D341Med (cell line): ENCODE measurements at regions not wholly inside any gene's neighbourhood (a gene's known extent, or its start where the extent isn't known, plus 50 kb on each side); places are given as distances from the start of the nearest gene placed in this dataset.
"Not testable (repeated sequence)": the region's sequence is repeated elsewhere in the genome, so short reads cannot be mapped to it uniquely, and the experiment has no call there.

Experiments used
- DNase-seq: peaks from one replicate; pipeline ENCODE4 v3.0.0; 2012; ENCODE audit warnings: low spot score

DNA sequence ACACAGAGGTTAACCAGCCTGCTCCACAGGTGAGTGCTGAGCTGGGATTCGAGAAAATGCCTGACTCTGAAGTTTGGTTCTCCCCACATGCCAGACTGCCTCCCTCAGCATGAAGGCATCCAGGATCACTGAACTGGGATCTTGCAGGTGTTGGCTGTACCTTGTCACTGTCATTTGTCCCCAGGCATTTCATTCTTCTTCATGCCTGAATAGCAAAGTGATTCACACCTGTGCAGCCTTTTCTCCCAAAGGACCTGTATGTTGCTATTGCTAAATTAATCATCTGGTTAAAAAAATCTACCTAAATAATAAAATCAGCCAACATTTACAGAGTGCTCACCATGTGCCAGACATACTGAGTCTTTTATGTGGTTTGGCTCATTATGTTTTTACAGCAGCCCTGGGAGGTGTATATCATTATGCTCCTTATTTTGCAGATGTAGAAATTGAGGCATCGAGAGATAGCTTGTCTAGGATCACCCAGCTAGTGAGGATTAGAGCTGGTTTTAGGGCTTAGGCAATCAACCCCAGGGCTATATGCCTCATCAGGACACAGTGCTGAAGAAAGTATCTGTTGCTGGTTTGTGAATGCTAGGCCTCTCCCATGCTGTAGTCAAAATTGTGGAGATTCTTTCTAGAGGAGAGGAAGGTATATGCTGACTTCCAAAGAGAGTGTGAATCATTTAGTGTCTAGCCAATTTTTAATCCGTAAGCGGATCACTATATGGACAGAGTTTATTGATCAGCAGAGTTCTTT is 204.4 kb downstream of the HIPK3 start:
- no peak for DNase-seq

DNA sequence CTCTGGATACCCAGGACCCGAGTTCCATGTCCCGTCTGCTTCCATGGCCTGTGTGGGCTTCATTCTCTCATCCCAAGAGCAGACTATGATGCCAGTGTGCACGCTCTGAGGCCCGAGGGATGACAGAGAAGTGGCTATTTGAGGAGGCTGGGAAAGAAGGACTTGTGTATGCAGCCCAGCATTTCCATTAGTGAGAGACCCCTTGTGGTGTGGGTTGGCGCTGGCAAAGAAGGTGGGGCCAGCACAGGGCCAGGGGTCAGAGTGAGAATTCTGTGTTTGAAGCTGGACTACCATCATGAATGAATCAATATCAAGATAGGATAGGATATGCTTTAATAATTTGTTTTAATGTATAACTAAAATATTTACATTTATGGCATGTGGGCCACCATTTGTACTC is 200.8 kb downstream of the HIPK3 start:
- DNase-seq = no peak

DNA sequence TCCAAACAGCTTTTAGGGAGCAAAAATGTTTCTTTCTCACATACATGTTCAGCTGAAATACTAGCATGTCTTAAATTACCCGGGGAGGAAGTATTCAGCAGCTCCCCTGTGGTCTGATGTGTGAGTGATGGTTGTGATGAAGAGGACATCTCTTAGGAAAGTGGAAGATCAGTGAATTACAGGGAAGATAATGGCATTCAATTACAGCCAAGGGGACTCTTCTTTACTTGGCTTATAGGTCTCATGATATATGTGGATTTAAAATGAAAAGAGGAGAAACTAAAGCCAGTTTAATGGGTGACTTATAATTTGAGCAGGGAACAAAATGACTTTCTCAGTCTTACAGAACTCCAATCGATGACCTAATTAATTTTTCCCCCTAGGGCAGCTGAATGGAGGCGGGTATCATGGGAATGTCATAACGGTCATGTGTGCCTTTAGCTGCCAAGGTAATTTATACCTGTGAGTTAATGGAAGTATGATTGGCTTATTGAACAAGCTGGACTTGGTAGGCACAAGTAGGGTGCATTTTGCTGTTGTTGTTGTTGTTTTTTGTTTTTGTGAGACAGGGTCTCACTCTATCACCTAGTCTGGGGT is 198.8 kb downstream of the HIPK3 start:
- DNase-seq = no peak

DNA sequence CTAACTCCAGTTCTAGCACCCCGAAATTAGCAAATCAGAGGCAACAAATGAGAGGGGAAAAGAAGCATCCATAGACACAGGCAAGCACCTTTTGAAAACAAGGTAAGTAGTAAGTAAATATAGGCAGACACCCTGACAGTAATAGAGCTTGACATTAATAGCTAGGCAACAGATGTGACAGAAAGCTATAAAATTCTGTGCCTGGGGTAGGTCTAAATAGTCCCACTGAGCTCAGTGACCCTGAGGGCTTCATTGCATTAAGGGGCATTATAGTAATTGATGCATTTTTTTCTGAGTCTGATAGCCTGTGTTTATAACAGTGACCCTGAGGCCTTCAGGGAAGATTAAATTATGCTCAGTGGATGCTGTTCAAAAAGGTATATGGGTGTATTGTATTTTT is 197.1 kb downstream of the HIPK3 start:
- DNase-seq = no peak

DNA sequence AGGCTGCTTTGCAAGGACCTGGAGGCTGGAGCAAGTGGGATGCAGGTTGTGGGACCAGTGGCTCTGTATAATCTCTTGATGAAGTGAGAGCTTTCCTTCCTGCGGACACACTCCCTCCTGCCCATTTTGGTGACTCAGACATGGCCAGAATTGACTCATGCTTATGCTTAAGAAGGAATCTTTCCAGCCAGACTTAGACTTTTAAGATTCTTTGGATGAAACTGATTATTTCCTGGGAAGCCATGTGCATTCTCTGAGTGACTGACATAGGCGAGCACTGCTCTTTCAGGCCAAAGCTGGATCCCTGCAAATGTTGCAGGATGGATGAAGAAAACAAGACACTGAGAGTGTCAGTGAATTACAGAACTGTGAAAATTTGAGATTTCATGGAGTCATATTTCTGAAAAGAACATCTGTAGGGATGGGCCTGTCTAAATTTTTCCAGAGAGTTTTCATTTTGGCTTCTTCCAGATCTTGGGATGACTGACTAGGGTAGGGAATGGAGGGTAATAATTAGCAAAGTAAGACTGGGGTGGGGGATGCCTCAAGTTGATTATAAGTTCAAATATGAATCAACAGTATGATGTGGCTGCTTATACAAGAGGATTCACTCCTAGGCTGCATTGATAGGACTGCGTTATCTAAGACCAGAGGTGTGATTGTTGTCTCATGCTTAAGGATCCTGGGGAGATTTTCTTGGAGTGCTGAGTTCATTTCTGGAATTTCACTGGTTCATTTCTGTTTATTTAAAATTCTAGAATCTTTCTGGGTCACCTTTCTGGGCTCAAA is 195.8 kb downstream of the HIPK3 start:
- no peak for DNase-seq

DNA sequence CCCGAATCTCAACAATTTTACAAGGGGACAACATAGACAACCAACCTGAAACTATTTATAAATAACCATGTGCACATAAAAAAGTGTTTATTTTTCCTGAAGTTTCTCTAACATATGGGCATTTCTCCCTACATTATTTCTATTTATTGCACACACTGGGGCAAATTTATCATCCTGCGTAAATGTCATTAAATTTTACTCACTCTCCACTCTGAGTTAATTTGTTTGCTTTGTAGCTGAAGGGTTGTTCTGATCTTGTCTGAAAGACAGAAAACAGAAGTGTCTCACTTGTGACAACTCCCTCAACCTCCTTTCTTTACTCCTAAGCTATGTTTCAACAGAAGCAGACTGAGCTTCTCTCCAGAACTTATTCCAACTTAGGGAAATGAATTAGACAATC is 194.2 kb downstream of the HIPK3 start:
- DNase-seq = no peak

DNA sequence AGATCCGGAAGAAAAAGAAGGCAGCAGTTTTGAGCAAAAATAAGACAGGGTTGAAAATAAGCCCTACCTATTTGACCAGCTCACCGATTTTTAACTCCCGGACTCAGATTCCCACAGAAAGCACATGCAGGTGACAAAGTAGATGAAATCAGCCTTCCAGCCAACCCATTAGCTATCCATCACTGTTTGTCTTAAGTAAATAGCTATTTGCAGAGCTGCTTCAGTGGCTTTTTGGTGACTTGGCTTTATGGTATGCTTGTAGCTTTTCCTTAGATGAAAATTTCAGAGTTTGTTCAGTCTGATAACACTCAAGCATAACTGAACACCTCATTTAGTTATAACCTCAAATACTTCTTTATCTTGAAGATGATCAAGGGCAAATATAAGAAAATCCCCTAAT is 192.6 kb downstream of the HIPK3 start:
- DNase-seq = no peak

DNA sequence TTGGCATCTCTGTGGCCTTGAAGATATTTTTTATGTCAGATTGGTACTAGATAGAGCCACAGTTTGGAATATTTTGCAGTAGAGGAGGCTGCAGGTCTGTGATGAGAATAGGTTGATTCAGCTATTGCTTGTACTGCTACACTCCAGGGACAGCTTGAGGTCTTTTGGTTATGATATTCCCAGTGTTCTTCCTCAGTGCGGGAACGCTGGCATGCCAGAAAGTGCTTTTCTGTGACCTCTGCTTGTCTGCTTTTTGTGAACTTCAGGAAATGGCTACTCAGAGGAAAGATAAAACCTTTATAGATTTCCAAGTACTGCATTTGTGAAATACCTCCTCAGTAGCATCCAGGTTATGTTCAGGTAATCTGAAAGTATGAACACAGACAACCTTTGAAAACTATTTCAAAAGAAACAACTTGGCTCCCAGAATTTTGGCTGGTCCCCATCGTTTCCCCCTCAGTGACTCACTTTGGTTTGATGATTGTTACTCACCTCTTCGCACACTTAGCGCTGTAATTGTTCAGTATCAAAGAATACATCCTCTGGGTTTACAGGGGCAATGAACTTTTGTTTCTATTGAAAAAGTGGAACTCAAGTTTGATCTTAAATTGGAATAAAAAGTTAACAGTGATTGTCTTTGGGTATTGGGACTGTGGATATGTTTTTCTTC is 191.4 kb downstream of the HIPK3 start:
- DNase-seq = no peak

DNA sequence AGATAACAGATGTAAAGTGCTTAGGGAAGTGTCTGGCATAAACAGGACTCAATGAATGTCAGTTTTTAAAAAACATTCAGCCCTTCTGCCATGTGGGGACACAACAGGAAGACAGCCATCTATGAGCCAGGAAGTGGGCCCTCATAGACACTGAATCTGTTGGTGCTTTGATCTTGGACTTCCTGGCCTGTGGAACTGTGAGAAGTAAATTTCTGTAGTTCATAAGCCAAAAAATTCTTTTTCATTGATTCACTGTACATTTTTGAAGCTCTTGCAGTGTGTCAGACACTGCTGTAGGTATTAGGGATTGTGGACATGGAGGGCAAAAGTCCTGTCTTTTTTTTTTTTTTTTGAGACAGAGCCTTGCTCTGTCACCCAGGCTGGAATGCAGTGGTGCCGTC is 188.6 kb downstream of the HIPK3 start:
- DNase-seq = no peak

DNA sequence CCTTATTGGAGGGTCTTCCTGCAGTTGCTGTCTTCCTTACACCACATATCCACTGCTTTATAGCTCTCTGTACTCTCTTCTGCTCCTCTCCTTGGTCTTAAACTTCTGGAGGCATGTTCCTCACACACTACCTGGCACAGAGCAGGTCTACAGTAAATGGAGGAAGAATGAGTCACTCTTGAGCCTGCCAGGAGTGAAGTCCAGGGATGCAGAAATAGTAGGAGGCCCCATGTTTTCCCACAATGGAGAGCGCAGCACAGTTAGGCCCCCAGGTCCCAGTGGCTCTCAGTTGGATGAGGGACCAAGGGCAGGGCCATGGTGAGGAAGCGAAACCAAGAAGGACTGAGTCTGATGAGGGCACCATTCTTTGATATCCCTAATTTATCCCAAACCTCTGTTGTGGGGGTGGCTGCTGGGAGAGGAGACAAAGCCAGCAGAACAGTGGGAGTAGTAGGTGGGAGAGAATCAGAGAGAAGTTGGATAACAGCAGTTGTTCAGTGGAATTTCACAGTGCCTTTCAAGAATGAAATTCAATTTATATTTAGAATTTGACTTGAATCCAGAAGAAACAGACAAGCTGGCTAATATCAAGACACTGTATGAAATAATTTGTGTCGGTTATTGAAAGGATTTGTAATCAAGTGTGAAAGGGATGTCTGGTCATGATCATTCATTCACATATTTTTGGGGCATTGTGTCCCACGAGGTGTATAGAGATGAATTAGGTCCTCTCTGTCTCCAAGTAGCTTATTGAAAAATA is 187.8 kb downstream of the HIPK3 start:
- DNase-seq = no peak

DNA sequence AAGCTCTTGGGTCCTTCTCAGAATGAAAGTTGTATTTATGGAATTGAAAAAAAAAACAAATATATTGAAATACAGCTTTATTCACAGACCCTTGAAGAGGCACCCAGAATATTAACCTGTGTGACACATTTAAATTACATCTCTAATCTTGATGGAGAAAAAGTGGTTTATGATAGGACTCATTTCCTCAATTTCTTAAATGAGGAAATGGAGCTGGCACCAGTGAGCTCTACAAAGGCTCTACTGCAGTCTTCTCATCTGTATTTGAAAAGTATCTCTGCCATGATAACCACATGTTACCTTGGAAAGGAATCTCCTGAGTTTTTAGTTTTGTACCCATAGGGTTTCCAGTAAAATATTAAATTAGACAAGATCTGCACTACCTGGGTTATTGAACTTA is 186.5 kb downstream of the HIPK3 start:
- DNase-seq = no peak

DNA sequence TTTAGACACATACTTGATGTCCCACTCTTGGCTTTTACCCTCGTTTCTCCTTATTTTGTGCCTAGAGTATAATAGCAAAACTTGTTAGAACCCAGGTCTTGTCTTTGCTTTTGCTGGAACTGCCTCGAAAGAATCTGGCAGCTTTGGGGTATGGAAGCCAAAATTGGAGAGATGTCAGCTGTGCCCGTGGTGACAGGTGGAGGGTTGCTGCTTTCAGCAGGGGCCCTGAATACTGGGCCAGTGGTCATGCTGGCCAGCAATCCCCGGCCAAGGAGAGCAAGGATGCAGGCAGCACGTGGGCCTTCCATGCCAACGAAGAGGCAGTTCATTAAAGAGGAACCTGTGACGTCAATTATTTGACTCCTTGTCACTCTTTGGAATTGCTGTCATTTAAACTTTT is 181.1 kb downstream of the HIPK3 start:
- no peak for DNase-seq

DNA sequence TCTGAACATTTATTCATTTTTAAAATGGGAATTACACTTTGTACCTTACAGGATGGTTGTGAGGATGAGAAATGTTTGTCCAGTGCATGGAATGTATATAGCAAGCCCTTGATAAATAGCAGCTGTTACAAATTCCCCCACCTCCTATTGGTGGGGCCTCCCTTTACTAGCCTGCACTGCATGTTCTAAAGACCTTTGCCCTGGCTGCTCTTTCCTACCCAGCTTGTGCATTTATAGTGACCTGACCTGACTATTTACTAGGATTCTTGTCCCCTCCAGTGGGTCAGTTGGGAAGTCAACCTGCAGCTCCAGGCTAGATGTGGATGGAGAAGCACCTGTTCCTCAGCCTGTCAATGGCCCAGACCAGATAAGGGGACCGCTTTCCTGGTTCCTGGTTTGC is 180.3 kb downstream of the HIPK3 start:
- no peak for DNase-seq

DNA sequence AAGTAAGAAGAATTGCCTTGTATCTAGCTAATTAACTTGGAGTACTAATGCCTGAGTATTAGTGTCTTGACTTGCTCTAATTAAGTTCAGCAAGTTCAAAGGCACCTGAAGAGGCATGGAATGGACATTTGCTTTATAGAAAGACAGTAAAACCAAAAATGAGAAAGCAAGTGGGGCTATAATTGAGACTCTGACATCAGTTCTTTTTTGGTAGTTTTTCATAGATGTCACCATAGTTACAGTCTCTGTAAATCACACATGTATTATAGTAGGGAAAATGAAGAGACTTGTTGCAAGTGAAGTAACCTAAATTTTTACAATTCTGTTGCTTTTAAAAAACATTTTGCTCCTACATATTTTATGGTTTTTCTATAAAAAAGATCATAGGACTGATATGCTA is 178.0 kb downstream of the HIPK3 start:
- no peak for DNase-seq

DNA sequence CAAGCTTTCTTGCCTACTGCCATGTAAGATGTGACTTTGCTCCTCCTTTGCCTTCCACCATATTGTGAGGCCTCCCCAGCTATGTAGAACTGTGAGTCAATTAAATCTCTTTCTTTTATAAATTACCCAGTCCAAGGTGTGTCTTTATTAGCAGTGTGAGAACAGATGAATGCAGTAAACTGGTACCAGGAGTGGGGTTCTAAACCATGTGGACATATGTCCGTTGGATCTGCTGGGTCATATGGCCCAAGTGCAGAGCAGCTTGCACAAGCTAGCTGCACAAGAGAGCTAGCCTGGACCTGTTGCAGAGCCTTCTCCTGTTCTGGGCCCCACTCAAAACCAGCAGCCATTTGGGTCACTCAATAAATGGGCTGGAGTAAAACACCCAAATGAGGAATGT is 177.1 kb downstream of the HIPK3 start:
- DNase-seq = no peak

DNA sequence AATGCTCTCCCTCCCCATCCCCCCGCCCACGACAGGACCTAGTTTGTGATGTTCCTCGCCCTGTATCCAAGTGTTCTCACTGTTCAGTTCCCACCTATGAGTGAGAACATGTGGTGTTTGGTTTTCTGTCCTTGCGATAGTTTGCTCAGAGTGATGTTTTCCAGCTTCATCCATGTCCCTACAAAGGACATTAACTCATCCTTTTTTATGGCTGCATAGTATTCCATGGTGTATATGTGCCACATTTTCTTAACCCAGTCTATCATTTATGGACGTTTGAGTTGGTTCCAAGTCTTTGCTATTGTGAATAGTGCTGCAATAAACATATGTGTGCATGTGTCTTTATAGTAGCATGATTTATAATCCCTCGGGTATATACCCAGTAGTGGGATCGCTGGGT is 171.3 kb downstream of the HIPK3 start:
- not testable (repeated sequence) for DNase-seq

DNA sequence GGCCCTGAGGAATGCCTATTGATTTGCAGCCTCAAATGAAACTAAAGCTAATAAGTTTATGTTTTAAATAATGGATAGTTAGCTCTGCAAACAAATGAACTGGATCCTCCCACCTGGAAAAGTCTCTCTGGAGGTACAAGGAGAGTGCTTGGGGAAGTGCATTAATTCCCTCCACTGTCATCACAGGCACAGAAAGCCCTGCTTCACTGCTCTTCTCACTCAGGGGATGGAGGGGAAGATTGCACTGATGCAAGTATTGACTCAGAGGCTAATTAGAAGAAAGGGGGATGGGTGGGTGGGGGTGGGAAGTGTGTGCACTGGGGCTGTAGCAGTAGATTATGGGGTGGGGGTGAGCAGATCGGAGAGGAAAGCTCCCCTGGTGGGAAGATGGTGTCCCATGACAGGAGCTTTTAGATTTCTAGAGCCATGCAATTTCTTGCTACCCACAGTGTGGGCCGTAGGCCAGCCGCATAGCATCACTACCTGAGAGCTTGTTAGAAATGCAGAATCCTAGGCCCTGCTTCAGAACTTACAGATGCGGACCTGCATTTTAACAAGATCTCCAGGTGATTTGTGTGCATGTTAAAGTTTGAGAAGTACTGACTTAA is 163.9 kb downstream of the HIPK3 start:
- no peak for DNase-seq

DNA sequence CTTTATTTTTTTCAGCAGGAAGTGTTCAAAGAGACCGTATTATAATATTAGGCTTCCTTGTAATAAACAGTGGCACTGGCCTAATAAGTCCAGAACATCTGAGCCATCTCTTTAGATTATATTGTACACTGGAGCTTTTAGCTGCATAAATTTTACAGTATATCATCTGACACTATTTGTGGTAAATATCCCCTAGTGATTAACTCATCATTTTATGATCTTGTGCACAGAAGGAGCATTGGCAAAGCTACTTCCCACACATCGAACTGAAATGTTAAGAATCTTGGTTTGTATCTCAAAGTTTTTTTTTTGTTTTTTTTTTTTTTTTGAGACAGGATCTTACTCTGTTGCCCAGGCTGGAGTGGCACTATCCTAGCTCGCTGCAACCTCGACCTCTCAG is 162.7 kb downstream of the HIPK3 start:
- DNase-seq = no peak

DNA sequence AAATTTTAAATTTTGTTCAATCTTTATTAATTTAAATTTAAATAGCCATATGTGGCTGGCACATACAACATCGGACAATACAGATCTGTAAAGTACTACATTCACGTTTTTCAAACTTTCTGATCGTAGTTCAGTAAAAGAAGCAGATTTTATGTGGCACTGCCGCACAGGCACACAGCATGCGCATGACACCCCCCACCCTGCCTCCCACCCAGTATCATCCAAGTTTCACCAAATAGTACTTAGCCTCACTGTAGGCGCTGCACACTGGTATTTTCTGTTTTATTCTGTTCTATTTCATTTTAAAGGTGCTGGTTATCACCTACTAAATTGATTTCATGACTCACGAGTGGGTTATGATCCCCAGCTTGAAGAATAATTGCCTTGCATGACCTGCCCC is 159.9 kb downstream of the HIPK3 start:
- no peak for DNase-seq

DNA sequence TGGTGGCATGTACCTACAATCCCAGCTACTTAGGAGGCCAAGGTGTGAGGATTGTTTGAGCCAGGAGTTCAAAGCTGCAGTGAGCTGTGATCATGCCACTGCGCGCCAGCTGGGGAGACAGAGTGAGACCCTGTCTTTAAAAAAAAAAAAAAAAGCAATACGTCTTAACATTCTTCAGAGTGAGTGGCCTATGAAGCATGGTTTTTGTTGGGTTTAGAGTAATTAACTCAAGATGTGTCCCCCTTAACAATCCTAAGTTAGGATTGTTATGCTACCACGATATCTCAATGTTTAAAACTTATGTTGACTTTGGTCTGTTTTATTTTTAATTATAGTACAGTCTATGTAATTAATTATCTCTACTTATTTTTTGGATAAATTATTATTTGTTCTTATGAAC is 156.1 kb downstream of the HIPK3 start:
- no peak for DNase-seq

DNA sequence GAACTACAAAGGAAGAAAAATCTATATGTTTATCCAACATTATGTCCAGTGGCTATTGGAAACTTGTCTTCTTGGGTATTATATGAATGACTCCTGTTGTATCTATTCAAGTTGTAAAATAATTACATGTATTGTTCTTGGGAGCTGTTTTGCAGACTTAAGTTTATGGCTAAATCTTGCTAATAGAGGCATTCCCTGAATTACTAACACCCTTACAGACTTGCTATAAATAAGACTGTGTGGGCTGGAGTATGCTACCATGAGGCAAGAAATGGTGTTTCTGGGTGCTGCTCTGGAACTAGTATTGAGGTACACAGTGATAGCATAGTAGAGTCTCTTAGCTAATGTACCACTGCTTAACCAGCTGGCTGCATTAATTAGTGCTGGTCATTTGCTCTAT is 155.1 kb downstream of the HIPK3 start:
- no peak for DNase-seq

DNA sequence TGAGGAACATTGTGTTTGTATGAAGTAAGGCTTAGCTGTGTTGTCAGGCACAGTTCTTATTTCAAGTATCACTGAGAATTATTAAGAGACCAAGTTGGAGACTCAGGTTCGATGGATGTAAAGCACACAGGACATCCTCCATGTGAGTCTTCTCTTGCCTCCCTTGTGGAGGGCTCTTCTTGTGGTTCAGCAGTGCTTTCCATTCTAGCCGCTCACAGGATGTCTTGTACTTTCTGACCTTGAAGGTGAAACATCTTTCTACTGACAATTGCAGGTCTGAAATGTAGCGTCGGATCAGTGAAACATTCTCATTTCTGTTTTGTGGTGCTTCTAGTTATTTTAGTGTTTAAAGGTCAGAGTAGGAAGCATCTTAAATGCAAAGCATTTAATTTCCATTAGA is 154.6 kb downstream of the HIPK3 start:
- DNase-seq = no peak
